Fibroblast of the aortic adventitia (primary cell): ENCODE measurements at regions not wholly inside any gene's neighbourhood (a gene's known extent, or its start where the extent isn't known, plus 50 kb on each side); places are given as distances from the start of the nearest gene placed in this dataset.

Experiments
- DNase-seq: peaks from one replicate; pipeline ENCODE4 v3.0.0-alpha.2; 2010; ENCODE audit warnings: low read depth
- H3K4me3 ChIP-seq: 2 replicates; pipeline ENCODE4 v1.5.1; 2011; ENCODE audit warnings: low read depth, mild to moderate bottlenecking, control low read depth, low read length, moderate library complexity
- TF ChIP-seq, protein P1 (sequence below): IDR thresholded peaks from 2 replicates; pipeline ENCODE4 v1.5.1; 2011; ENCODE audit warnings: mild to moderate bottlenecking, low read length, control low read depth, inconsistent platforms; ENCODE audit not compliant: insufficient read depth

DNA sequence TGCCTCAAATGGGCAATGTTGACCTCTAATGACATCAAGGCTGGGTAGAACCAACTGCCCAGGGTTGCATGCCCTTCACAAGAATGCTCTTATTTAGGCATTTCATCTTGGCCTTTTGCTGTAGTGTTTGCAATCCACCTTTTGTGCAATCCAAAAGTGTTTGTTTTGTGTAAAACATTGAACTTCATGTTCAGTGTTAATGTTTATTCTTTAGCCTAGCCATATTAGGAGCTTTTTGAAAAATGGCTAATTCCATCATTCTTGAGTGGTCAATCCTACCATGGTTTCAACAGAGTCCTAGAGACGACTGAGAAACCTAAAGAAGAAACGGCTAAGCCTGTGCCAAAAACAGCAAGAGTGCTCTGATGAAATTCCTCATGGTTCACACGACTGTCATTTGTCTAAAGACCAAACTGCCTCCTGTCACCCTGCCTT is 279.6 kb upstream of the PRDM1 start:
- no peak overlapping the region for H3K4me3 ChIP-seq
- TF ChIP-seq, protein P1, sequence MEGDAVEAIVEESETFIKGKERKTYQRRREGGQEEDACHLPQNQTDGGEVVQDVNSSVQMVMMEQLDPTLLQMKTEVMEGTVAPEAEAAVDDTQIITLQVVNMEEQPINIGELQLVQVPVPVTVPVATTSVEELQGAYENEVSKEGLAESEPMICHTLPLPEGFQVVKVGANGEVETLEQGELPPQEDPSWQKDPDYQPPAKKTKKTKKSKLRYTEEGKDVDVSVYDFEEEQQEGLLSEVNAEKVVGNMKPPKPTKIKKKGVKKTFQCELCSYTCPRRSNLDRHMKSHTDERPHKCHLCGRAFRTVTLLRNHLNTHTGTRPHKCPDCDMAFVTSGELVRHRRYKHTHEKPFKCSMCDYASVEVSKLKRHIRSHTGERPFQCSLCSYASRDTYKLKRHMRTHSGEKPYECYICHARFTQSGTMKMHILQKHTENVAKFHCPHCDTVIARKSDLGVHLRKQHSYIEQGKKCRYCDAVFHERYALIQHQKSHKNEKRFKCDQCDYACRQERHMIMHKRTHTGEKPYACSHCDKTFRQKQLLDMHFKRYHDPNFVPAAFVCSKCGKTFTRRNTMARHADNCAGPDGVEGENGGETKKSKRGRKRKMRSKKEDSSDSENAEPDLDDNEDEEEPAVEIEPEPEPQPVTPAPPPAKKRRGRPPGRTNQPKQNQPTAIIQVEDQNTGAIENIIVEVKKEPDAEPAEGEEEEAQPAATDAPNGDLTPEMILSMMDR = no peak
- no peak for DNase-seq

DNA sequence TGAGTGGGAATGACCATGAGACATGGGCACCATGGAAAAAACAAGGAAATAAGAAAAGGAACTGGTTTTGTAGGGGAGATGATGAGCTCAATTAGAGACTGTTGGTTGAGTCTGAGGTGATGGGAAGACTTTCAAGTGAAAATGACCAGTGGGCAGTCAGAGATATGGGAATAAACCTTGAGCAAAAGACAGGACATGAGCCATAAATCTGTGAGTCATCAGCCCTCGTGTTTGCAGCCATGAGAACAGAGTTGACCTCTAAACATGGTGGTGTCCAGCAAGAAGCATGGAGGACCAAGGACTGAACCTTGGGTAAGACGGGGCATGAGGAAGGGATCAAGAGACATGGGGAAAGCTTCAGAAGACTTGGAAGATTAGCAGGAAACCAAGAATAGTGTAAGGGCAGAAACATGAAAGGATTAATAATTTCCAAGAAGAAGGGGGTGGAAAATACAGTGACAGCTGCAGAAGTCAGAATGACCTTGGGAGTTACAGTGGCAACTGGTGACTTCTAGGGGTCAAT is 280.6 kb upstream of the PRDM1 start:
- H3K4me3 ChIP-seq = no peak overlapping the region
- no peak for DNase-seq
- TF ChIP-seq, protein P1 = no peak

DNA sequence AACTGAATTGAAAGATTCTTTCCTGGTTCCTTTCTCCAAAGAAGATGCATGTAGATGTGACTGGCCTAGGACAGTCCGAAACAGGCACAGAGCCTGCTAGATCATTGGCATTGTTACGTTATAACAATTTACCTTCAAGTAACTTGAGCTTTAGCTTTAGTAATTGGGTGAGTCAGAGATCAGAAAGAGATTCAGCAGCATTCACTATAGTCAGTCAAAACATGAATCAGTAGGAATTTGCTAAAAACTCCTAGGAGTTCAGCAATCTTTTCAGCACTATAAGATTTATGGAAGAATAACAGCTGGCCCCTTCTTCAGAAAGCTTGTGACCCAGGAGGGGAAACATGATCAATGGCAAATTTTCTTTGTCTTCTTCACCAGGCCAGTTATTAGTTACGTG is 281.7 kb upstream of the PRDM1 start:
- no peak overlapping the region for H3K4me3 ChIP-seq
- DNase-seq = peak; percentile 81
- TF ChIP-seq, protein P1 = no peak

DNA sequence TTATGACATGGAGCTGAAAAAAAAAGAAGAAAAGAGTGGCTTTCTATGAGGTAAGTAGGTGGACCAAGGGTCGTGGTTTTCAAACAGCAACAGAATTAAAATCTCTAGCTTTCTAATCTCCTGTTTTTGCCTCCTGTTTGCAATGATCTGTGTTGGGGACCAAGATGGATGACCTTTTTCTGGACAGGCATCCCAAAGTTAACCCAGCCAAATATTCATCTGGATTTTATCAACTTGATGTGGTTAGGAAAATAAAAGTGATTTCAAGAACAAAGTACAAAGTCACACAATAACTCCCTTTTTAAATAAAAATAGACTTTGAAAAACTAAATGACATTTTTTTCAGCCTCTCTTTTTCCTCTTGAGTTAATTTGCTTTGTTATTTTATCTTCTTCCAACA is 282.1 kb upstream of the PRDM1 start:
- peak; percentile 58 for DNase-seq
- TF ChIP-seq, protein P1 = no peak
- H3K4me3 ChIP-seq = no peak overlapping the region

DNA sequence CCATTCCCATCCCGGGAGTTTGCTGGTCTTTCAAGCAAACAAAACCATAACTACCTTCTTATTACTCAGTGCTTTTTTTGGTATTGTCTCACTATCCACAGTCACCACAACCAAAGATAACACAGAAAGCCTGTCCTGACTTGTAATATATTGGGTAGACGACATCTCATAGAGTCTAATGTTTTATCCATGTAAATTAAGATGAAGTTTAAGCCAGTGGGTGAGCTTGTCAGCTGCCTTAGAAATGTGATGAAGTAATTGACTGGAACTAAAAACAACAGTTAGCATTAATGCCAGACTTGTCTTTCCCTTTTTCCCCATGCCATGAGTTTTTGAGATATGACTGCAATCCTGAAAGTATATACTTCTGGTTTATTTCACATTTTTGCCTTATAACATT is 282.7 kb upstream of the PRDM1 start:
- peak; percentile 72 for DNase-seq

DNA sequence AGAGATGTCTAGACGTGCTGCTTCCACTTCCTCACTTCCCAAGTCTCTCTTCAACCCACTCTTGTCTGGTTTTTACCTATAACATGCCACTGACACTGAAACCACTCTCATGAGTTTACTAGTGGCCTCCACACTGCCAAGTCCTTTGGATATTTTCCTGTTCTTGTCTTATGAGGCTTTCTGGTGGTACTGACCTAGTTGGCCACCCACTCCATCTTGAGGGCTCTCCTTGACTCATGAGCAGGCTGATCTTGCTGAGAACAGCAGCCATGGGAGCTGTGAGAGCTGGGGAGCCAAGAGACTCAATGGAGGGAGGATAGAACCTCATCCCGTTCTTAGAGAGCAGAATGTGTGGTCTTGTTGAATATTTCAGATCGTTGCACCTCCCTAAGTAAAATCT is 283.4 kb upstream of the PRDM1 start:
- DNase-seq = no peak
- TF ChIP-seq, protein P1 = no peak

More for the DNA sequence above, 282.7 kb upstream of the PRDM1 start:
- no peak overlapping the region for H3K4me3 ChIP-seq
- TF ChIP-seq, protein P1 = no peak

DNA sequence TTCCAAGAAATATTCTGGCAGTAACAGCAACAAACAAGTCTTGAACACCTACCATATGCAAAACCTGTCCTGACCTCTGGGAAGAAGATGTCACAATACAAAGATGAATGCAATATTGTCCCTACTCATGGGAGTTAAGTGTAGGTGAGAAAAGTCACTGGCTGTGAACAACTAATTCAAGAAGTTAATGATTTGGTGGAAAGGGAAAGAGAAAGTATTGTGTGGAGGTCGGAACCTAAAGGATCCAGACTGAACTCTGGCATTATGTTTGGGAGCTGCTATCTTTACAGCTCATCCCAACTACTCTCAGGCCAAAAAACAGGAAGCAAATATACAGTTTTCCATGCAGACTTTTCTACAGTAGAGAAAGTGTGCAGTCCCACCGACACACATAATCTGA is 285.3 kb upstream of the PRDM1 start:
- H3K4me3 ChIP-seq = no peak overlapping the region
- no peak for DNase-seq
- TF ChIP-seq, protein P1 = no peak

More for the DNA sequence above, 283.4 kb upstream of the PRDM1 start:
- H3K4me3 ChIP-seq = no peak overlapping the region
